ENCODE measurements at regions not wholly inside any gene's neighbourhood (a gene's known extent, or its start where the extent isn't known, plus 50 kb on each side); places are given as distances from the start of the nearest gene placed in this dataset.

DNA sequence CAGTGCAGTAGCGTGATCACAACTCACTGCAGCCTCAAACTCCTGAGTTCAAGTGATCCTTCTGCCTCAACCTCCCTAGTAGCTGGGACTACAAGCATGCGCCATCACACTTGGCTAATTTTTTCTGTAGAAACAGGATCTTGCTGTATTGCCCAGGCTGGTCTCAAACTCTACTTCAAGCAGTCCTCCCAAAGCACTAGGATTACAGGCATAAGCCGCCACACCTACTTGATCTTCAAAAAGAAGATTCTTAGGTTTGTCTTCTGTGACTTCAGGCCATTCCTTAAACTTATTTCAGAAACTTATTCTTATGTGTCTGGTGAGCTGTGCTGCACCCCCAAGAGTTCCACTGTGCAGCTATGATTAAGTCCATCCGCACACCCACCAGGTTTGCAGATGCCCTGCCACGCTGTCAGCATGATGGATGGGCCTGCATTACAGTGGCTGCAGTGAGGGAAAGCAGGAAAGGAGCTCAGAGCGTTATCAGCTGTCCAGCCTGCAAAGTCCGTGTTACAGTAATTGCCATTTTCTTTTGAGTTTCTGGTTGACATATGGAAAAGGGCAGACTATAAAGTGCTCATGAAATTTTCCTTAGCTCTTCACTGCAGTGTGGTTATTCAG is 146.6 kb downstream of the AASDH start:
- DNase-seq: peak; percentile 83

DNA sequence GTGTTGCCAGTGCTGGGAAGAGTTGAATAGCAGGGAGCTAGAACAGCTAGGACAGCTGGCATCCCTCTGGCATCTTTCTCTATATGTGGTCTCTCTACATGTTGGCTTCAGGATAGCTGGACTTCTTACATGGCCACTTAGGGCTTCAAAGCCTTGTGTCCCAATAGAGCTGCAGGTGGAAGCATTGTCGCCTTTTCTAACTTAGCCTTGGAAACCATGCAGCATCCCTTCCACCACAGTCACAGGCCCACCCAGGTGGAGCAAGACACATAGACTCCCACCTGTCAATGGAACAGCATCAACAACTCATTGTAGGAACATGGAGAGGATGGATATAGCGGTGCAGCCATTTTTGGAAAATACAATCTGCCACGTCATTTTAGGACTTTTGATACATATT is 149.0 kb downstream of the AASDH start:
- DNase-seq: no peak

DNA sequence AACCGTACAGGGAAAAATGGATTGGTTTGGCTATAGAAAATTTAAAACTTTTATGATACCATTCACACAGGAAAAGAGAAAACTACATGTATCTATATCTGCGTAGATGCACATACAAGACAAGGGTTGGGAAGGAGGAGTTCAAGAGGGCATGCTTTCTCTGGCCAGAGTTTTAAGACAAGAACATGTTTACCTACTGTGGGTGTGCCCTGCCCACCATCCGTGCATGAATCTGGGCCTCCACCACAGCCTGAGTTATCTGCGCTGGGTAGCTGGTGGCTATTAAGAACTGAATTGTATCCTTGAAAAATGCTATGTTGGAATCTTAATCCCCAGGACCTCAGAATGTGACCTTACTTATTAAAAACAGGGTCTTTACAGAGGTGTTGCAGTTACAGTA is 151.6 kb downstream of the AASDH start:
- no peak for DNase-seq

GRCh38 chr4:56235011-56235410 is 152.3 kb downstream of the AASDH start:
- DNase-seq: no peak

GRCh38 chr4:56234098-56234497 is 153.2 kb downstream of the AASDH start:
- DNase-seq: no peak

- no peak for DNase-seq
Observed at GRCh38 chr4:56231410-56231809, 155.9 kb downstream of the AASDH start.

- no peak for DNase-seq
Observed at GRCh38 chr4:56229947-56230346, 157.3 kb downstream of the AASDH start.

GRCh38 chr4:56227301-56227835 is 159.9 kb downstream of the AASDH start:
- no peak for DNase-seq

DNA sequence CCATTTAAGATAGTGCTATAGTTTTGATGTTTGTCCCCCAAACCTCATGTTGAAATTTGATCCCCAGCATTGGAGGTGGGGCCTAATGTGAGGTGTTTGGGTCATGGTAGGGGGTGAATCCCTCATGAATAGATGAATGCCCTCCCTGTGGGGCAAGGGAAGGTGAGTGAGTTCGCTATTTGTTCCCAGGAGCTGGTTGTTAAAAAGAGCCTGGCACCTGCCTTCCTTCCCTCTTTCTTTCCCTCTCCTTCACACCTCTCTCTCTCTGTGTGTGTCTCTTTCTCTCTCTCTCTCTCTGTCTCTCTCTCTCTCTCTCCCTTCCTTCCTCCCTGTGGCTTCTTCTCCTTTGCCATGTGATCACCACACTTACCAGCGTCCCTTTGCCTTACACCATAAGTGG is 160.7 kb downstream of the AASDH start:
- DNase-seq: no peak

DNA sequence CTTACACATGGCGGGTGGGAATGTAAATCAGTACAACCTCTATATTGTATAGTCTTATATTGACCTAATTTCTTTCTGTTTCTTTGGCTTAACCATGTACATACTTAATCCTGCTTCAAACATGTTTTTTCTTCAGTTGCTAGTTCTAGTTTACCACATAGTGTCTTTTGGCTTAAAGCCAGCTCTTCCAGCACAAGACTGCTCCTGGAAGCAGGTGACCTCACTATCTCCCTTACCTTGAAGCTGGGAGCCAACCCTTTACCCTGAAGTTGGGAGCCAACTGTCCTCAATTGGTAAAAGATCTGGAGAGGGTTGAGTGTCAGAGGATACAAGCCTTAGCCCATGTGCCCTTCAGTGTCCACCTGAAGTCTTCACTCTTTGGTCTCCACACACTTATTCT is 162.7 kb downstream of the AASDH start:
- no peak for DNase-seq

DNA sequence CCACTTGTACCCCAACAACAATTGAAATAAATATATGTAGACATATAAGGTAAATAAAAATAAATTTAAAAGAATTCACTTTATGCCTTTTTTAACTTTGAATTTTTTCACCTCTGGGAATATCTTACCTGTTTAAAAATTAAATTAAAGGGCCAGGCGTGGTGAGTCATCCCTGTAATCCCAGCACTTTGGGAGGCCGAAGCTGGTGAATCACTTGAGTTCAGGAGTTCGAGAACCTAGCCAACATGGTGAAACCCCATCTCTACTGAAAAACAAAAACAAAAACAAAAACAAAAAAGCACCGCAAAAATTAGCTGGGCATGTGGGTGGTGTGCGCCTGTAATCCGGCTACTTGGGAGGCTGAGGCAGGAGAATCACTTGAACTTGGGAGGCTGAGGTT is 164.8 kb downstream of the AASDH start:
- DNase-seq: no peak

GRCh38 chr4:56220261-56220660 is 167.0 kb downstream of the AASDH start:
- no peak for DNase-seq

GRCh38 chr4:56219447-56219846 is 167.8 kb downstream of the AASDH start:
- DNase-seq: no peak

GRCh38 chr4:56218230-56218895 is 168.9 kb downstream of the AASDH start:
- DNase-seq: no peak

- DNase-seq: no peak
Observed at GRCh38 chr4:56217343-56217890, 169.9 kb downstream of the AASDH start.

DNA sequence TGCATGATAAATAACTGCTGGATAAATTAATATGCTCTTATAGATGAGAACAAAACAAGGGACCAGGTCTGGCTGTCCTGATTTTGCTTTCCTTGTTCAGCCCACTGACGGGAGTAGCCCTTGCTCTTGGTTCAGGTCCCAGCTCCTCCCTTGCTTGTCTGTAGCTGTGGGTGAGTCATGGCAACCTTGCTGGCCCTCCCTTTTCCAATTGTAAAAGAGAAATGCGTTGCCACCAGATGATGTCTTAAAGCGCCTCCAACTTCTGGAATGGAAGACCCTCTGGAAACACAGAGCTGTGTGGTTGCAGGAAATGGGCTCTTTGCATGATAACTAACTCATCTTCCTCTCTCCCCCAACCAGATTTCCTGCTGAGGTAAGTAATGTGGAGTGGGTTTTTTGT is 171.4 kb downstream of the AASDH start:
- peak; percentile 67 for DNase-seq

DNA sequence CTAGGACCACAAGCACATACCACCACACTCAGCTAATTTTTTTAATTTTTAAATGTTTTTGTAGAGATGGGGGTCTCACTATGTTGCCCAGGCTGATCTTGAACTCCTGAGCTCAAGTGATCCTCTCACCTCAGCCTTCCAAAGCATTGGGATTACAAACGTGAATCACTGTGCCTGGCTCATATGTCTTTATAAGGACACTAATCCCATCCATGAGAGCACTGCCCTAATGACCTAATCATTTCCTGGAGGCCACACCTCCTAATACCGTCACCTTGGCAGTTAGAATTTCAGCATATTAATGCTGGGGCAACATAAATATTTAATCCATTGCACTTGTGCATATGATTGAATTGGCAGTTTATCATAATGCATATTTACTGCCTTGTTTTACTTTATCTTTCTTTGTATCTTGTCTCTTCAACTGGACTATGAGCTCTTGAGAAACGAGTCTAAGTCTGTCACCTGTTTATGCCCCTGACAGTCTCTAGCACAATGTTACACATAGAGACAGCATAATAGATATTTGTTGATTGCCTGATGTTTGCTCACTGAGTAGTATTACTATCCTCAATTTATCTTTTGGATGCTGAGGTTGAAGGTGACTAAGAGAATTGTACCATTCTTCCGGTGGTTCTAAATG is 172.0 kb downstream of the AASDH start:
- no peak for DNase-seq

GRCh38 chr4:56213543-56213942 is 173.7 kb downstream of the AASDH start:
- no peak for DNase-seq

DNA sequence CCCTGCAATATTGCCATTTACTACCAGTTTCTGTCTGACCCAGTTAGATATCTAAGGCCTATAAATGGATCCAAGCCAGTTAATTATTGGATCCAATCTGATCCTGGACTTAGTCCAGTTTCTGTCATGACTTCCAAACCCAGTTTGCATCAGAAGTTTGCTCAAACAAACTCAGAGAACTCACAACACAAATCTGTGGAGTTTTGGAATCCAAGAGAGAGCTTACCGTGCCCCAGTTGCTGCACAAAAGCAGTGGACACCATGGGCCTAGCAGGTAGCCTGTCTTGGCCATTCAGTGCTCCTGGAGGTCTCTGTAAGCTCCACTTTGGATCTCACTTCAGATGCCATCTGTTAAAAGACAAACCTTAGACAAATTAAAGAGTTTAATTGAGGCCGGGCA is 174.5 kb downstream of the AASDH start:
- DNase-seq: no peak

DNA sequence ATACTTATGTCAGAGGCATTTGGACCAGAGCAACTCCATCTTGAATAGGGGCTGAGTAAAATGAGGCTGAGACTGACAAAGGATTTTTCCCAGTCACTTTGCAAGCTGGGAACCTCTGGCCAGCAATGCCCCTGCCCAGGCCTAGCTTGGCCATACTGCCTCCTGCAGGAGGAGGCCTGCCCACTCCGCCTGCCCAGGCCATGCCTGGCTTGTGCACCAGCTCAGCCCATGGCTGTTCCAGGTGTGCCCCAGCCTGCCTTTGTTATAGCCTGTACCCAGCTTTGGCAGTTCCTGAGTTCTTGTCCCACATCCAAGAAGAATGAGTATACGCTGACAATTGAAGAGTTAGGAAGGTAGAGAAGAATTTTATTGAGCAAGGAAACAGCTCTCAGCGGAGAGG is 176.1 kb downstream of the AASDH start:
- no peak for DNase-seq

- DNase-seq: no peak
Observed at GRCh38 chr4:56210397-56210796, 176.9 kb downstream of the AASDH start.

DNA sequence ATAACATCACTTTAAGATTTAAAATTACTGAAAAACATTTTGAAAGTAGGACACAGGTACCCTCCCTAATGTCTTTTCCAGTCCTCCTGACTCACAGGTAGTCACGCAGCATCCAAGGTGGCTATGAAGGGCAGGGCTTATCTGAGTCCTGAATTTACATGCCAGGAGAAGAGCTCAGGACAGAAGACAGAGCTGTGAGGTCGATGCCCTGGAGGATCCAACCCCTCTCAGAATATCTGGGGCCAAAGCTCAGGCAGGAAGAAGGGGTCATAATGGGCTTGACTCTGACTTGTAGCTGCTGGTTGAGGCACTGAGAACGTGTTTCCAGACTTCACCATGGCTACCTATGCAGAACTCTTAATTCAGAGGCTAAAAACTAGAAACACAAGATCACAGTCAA is 177.5 kb downstream of the AASDH start:
- no peak for DNase-seq

DNA sequence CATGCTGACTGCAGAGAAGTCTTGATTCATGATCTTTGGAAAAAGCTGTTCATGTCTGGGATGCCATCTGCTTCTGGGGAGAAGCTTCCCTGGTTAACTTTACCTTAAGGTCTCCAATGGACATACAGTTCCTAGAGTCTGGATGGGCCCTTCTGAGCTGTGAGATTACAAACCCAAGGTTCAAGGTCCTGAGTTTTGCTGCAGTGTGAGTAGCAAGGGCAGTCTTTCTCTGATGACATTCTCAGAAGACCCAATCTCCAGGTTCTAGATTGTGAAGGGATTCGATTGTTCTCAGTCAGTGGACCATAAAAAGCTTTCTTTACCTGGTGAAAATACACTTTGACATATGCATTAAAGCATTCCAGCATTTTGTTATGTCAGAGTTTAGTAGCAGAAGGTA is 179.2 kb downstream of the AASDH start:
- DNase-seq: no peak

DNA sequence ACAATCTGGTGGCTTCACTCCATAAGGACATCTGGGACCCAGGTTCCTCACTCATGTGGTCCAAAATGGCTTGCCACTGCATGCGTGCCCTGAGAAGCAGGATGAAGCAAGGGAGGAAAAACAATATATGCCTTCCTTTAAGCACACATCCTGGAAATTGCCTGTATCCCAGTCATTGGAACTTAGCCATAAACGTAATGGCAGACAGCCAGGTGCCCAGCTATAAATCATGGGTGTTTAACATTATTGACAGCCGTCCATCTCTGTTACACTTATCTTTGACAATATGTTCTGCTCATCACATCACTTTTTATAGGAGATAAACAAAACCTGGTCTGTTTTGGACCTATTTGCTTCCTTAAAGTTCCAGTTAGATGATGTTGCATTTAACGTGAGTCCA is 181.0 kb downstream of the AASDH start:
- DNase-seq: no peak

Data from NCI-H226 (cell line).